ENCODE measurements at regions not wholly inside any gene's neighbourhood (a gene's known extent, or its start where the extent isn't known, plus 50 kb on each side); places are given as distances from the start of the nearest gene placed in this dataset.
"Not testable (repeated sequence)": the region's sequence is repeated elsewhere in the genome, so short reads cannot be mapped to it uniquely, and the experiment has no call there.

DNA sequence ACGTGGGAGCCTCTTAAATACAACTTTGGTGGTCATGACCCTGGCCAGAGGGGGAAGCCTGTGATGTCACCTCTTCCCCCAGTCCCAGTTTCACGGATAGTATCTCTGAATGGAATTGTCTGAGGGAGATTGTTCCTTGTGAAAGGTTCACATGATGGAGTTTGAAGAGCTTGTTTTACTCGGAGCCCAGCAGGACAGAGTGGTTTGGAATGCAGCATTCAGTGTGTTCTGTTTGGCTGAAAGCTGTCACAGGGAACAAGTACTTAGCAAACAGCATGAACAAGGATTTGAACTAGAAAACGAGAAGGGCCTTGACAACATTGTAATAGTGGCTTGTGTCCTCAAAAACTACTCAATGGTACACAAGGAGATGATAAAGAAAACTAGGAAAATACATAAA lies 133.9 kb upstream of the CXorf66 start:
- intact Hi-C loops (cut with DNase I), result no loop called here
- no peak for ATAC-seq
- DNase-seq (ENCODE audit: low spot score), result no peak

DNA sequence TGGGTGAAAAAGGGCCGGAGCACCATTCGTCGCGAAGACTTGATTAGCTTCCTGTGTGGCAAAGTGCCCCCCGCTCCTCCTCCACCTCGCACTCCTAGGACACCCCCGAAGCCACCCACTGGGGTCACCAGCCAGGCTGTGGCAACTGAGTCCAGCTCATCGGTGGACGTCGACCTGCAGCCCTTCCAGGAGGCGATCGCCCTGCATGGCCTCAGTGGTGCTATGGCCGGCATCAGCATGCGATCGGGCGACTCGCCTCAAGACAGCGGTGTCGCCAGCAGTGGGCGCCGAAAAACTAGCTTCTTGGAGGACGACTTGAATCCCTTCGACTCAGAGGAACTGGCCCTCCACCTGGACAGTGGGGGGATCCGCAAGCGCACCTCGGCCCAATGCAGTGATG lies 126.8 kb upstream of the CXorf66 start:
- ATAC-seq (no peak), DNase-seq (ENCODE audit: low spot score) (no peak)
- intact Hi-C loops (cut with DNase I), result no loop called here

DNA sequence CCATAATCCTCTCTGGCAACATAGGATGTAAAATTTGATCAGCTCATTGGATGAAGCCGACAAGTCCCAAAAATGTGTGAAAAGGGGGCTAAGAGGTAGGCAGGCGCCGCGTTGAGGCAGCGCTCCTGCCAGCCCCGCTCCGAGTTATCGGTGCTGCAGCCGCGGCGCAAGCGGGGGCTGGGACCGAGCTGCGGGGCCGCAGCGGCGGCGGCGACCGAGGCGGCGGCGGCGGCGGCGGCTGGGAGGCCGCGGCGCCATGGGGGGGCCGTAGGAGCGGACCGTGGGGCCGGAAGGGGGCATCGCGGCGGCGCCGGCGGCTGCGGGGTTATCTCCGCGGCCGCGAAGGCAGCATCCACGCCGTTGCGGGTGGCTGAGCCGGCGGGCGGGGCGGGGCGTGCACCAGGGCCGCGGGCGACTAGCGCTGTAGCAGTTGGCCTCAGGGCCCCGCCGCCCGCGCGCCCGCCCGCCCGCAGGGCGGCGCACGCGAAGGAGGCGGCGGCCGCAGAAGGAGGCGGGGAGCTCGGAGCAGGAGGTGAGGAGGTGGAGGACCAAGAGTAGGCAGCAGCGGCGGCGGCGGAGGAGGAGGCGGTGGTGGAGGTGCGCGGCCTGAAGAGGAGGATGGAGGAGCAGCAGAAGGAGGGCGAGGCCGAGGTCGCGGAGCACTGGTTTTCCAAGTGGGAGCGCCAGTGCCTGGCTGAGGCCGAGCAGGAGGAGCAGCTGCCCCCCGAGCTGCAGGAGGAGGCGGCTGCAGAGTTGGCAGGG lies 126.0 kb upstream of the CXorf66 start:
- ATAC-seq (peak; percentile 17), DNase-seq (ENCODE audit: low spot score) (no peak)
- intact Hi-C loops (cut with DNase I), result no loop called here

DNA sequence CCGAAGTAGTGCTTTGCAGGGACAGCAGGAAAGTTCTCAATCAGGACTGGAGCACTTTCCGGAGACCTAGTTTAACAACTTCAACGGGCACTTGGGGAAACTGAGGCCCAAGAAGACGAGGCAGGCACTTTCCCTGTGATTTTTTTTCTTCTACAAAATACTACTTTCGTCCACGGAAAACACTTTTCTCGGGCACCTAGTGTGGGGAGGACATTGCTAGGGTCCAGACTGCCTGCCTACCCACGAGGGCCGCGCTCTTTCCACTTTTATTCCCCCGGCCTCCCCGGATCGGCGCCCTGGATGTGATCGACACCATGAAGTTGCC lies 125.4 kb upstream of the CXorf66 start:
- intact Hi-C loops (cut with DNase I), result no loop called here
- no peak for ATAC-seq
- no peak for DNase-seq (ENCODE audit: low spot score)

DNA sequence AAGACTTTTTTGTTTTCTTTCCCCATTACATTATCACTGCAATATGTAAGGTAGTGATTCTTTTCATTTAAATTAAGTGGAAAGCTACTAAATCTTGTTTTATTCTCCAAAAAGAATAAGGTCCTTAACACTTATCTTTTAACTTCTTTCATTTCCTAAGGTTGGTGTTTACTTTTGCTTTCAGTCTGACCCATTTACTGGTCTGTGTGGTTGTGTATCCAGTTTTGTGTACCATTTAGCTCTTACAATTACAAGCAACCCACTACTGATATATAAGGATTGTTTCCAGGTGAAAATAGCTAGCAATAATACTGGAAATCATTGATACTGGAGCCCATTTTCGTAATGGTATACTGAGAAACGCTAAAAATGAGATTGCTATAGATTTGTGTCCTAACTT lies 123.1 kb upstream of the CXorf66 start:
- intact Hi-C loops (cut with DNase I), result no loop called here
- DNase-seq (ENCODE audit: low spot score), result no peak
- no peak for ATAC-seq

DNA sequence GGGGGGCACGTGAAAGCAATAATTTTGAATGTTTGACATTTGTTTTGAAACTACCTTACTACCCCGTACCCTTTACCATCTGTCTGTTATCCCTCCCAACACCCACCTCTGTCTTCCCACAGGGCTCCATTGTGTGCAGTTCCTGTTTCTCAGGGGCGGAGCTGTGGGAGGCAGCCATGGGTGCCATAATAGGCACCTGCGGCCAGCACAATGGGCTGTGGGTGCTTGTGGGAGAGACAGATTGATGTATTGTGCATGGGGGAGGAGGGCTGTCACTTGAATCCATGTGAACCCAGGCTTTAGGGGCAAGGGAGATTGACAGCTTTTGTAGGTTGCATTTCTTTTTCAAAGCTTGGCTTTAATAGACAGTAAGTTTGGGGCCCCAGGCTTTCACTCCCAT lies 122.6 kb upstream of the CXorf66 start:
- DNase-seq (ENCODE audit: low spot score) (no peak), ATAC-seq (no peak)
- intact Hi-C loops (cut with DNase I), result no loop called here

DNA sequence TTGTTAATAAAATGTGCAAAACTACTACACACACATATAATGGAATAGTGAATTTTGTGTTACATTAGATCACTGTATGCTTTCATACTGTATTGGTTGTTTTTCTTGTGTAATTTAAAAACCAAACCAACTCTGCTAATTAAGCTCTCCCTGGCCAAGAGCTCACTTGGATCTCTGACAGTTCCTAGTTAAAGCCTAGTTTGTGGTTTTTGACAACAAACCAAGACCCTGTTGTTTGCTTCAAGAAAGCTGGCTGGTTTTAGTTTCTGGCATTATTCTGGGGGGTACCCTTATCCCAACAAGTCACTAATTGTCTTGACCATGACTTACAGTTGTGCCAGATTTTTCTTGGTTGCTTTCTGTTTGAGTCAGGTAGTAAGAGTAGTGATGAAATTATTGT lies 121.4 kb upstream of the CXorf66 start:
- no peak for ATAC-seq
- no peak for DNase-seq (ENCODE audit: low spot score)
- intact Hi-C loops (cut with DNase I), result no loop called here

DNA sequence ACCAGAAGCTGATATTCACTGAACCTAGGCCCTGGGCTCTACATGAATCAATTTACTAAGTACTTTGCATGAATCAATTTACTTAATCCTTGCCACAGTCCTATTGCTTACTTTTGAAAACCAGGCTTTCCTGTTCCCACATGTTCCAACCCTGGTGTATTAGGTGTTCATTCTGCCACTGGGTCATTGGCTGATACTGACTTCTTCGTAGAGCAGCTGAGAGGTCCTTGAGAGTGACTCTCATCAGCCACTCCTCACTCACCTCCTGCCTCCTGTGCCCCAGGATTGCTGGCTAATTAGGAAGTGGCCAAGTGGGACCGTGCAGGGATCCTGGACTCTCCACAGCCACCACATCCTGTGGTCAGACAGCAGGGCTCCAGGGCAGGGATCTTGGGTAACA lies 109.5 kb upstream of the CXorf66 start:
- intact Hi-C loops (cut with DNase I); DNase-seq (ENCODE audit: low spot score); ATAC-seq: not testable (repeated sequence)

DNA sequence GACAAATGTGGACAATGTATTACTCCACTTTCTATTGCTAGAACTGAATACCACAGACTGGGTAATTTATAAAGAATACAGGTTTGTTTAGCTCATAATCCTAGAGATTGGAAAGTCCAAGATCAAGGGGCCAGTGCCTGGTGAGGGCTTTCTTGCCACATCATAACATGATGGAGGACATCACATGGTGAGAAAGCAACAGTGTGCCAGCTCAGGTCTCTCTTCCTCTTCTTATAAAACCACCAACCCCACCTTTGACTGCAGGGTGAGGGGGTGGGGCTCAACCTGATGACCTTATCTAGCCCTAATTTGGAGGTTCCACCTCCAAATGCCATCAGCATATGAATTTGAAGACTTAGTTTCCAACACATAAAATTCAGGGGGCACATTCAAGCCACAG lies 105.7 kb upstream of the CXorf66 start:
- ATAC-seq (no peak), DNase-seq (ENCODE audit: low spot score) (no peak)
- intact Hi-C loops (cut with DNase I), result no loop called here

DNA sequence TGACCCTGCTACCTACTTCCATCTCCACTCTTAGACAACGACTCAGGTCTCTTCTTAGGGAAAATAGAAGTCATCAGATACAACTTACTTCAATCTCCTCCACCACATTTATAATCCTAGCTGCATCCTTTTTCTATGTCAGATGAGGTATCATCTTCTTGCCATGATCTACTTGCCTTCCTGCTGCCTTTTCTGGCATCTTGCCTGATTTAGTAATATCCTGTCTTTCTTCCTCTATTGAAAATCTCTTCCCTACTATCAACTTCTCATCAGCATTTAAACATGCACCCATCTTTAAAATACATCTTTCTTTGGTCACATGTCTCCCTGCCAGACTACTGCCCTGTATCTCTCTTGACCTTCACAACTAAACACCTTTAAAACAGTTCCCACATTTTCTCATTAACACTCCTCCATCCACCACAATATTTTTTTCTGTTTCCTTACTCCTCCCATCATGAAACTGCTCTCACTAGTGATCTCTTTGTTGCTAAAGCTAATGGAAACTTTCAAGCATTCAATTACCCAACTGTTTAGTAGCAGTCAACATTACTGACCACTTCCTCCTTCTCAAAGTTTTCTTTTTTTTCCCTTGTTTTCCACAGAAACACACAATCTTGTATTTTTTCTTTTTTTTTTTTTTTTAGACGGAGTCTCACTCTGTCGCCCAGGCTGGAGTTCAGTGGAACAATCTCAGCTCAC lies 100.8 kb upstream of the CXorf66 start:
- ATAC-seq, result no peak
- DNase-seq (ENCODE audit: low spot score), result no peak
- intact Hi-C loops (cut with DNase I), result no loop called here

DNA sequence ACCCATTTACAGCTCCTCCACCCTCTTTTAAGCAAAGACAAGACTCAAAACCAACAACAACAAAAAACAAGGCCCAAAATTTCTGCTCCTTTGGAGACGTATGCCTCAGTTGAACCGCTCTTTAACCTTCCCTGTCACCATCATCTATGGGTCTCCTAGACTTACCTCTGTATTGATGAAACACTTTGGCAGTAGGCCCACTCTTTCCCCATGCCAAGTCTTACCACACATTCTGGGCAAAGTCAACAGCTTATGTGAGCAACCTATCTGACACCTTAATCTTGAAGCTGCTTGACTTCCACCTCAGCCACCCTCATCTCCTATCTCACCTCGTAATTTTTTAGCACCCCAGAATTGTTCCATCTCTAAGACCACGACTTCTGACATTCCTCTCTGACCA lies 99.7 kb upstream of the CXorf66 start:
- intact Hi-C loops (cut with DNase I), result no loop called here
- DNase-seq (ENCODE audit: low spot score) (no peak), ATAC-seq (no peak)

DNA sequence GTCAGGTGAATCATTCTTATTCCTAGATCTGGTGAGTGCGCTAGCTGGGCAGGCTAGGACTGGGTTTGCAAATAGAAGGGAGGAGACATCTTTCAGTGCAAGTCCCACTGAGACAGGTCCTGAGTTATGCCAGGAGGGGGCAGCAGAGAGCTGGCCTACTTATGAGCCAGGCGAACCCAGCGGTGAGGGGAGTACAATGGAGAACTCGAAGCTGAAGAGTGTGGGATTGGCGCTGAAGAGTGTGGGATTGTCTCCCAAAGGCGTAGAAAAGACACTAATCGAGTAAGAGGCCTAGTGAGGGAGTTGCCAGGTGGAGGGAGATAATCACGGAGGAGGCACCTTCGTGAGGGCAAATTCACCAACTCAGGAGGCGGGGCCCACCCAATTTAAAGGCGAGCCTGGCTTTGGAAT lies 91.7 kb upstream of the CXorf66 start:
- peak; percentile 85 for ATAC-seq
- DNase-seq (ENCODE audit: low spot score), result peak; percentile 85
- intact Hi-C loops (cut with DNase I), result no loop called here

DNA sequence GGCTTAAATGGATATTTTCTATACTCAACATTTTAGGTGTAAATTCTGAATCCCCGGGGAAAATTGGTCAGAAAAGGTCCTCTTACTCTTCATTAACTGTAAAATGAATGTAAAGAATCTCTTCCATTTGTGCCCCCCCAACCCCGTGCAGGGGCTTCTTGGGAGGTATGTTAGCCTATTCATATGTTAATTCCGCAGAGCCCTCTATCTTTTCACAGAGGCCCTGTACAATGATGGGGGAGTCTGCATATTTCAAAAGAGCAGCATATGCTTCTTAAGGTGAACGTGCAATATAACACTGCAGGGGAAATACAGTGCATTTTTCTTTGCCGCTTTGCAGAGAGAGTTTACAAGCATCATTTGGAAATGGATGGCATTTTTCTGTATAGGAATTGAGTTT lies 88.5 kb upstream of the CXorf66 start:
- DNase-seq (ENCODE audit: low spot score) (no peak), ATAC-seq (no peak)
- intact Hi-C loops (cut with DNase I), result no loop called here

DNA sequence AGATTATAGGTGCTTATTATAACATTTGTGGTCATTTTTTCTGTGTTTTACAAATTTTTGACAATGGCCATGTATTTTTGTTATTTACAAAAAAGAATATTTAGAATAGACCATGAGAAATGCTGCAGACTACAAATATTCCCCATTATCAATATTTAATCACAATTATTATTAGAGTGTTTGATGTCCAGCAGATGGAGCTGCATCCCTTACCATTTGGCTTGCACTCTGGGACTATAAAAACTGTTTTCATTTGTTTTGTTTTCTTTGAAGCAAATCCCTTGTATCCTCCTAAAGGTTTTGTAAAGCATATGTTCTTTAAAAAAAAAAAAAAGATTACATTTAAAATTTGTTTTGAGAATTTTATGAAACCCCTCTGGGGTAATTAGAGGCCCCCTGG lies 85.6 kb upstream of the CXorf66 start:
- intact Hi-C loops (cut with DNase I), result no loop called here
- ATAC-seq, result no peak
- DNase-seq (ENCODE audit: low spot score), result no peak

DNA sequence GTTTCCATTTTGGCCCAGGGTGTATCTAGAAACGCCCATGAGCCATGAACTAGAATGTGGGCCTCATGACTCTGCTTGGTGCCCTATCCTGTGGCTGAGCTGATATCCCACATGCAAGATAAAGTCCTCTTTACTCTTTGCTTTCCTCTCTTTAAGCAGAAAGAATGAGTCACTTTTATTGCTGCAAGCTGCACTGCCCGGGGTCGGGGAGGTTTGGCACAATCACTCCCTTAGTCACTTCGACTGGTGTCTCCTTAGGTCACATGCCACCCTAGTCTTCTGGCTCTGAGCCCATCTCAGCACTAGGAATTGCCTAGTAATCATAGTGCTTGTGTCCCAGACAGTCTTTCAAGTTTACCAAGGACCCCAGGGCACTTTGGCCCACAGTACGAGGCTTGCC lies 75.1 kb upstream of the CXorf66 start:
- ATAC-seq (no peak), DNase-seq (ENCODE audit: low spot score) (no peak)
- intact Hi-C loops (cut with DNase I), result no loop called here

DNA sequence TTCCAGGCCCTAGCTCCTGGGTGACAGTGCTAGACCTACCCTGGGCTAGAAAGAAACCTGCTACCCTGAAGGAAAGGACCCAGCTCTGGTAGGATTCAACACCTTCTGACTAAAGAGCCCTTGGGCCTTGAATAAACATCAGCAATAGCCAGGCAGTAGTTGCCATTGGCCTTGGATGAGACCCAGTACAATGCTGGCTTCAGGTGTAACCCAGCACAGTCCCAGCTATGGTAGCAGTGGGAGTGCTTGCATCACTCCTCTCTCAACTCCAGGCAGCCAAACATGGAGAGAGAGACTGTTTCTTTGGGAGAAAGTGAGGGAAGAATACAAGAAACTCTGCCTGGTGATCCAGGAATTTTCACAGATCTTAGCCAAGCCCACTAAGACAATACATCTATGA lies 73.5 kb upstream of the CXorf66 start:
- no peak for ATAC-seq
- no peak for DNase-seq (ENCODE audit: low spot score)
- intact Hi-C loops (cut with DNase I), result no loop called here

DNA sequence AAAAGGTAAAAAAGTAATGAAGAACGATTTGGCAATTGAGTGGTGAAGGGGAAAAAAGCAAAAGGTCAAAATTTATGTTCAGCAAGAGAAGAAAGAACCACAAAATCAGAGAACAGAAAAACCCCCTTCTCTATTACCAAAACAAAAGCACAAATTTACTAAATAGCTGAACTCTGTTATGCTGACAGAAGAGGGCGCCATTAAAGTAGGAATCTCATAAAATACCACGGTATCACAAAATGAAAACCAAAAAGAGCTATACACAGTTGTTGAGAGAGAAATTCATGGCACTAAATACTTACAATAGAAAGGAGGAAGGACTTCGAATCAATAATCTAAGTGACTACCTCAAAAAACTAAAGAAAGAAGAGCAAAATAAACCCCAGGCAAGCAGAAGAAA lies 69.6 kb upstream of the CXorf66 start:
- no peak for ATAC-seq
- no peak for DNase-seq (ENCODE audit: low spot score)
- intact Hi-C loops (cut with DNase I), result no loop called here

DNA sequence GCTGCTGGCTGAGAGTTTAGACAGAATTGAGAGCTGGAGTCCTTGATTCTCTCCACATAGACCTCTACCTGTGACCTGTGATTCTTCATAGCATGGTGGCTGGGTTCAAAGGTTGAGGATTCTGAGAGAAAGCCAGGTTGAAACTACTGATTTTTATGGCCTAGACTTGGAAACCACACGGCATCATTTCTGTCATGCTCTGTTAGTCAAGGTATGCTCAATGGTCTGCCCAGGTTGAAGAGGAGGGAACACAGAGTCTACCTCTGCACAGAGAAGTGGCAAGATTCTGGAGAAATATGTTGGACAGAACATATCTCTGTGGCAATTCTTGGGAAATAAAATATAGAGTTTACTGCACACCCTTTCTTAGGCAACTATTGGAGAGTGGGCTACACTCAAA lies 57.2 kb upstream of the CXorf66 start:
- no peak for DNase-seq (ENCODE audit: low spot score)
- no peak for ATAC-seq
- intact Hi-C loops (cut with DNase I), result no loop called here

DNA sequence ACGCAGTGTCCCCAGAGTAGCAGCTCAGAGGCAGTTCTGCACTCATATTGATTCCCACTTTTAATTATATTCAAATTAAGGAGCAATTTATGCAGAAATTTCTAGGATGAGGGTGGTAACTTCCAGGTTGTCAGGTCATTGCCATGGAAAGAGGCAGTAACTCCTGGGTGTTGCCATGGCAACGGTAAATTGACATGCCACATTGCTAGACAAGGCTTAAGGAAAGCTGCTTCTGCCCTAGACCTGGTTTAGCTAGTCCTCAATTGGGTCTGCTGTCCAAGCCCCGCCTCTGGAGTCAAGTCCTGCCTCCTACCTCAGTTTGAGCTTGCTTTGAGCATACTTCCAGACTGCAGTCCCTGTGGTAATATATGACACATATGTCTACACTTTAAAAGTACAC lies 53.8 kb upstream of the CXorf66 start:
- DNase-seq (ENCODE audit: low spot score); ATAC-seq; intact Hi-C loops (cut with DNase I): not testable (repeated sequence)

All from sciatic nerve (tissue), 2 donors.